ENCODE measurements at regions not wholly inside any gene's neighbourhood (a gene's known extent, or its start where the extent isn't known, plus 50 kb on each side); places are given as distances from the start of the nearest gene placed in this dataset.

DNA sequence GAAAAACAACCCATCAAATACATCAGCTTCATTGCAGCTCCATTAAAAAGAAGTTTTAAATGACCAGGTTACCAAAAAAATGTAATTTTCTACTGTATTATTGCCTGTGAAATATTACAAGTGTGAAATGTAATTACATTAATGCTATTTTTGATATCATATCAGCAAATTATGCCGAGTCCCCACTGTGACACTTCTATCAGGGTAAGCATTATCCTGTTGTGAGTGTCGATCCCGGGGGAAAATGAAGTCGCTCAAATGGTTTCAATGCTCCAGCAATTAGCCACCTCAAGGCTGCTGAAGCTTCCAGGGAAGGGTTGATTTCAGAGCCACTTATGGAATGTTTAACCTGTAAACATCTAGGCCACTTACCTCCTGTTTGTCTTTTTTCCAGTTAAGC is 70.4 kb downstream of the RCN1 start:
- Histone ChIP-seq H3K36me3 (ENCODE audit: control insufficient read depth, insufficient read depth, low read length) (no peaks in the 10 kb centered on the region), H3K4me3 (ENCODE audit: insufficient read depth, low read depth, low read length) (no peak overlapping the region), H3K4me1 (ENCODE audit: control insufficient read depth, insufficient read depth, low read length) (no peaks in the 10 kb centered on the region), H3K9me3 (ENCODE audit: control insufficient read depth, low read length) (no peaks in the 10 kb centered on the region), H3K27ac (ENCODE audit: insufficient read depth, low read depth, low read length, poor library complexity, severe bottlenecking) (no peak overlapping the region), H3K27me3 (ENCODE audit: control insufficient read depth, insufficient read depth, low read length, poor library complexity, severe bottlenecking) (no peaks in the 10 kb centered on the region)
- 92 to 96% methylated on average over 4 of the region's 4 CpGs for WGBS, 2 experiments

DNA sequence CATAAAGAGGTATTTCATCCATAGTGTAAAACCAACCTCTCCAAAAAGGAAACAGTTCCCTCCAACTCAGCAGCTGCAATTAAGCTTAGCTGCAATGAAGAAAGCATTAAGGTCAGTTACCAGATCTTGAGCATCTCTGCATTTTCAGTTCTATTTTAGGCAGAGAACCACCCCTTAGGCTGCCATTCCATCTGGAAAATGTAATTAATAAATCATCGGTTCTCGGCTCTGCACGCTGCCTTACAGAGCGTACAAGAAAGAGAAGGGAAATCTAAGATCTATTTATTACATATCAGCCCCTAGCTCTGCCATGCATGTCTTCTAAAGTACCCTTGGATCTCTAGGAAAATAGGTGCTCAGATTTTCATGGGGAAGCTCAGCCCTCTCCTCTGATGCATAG is 71.5 kb downstream of the RCN1 start:
- Histone ChIP-seq H3K9me3 (ENCODE audit: control insufficient read depth, low read length) (no peaks in the 10 kb centered on the region), H3K27ac (ENCODE audit: insufficient read depth, low read depth, low read length, poor library complexity, severe bottlenecking) (no peak overlapping the region), H3K4me3 (ENCODE audit: insufficient read depth, low read depth, low read length) (no peak overlapping the region), H3K4me1 (ENCODE audit: control insufficient read depth, insufficient read depth, low read length) (no peaks in the 10 kb centered on the region), H3K27me3 (ENCODE audit: control insufficient read depth, insufficient read depth, low read length, poor library complexity, severe bottlenecking) (no peaks in the 10 kb centered on the region), H3K36me3 (ENCODE audit: control insufficient read depth, insufficient read depth, low read length) (no peaks in the 10 kb centered on the region)
- WGBS, 2 experiments = 96 to 100% methylated on average over 4 of the region's 4 CpGs

DNA sequence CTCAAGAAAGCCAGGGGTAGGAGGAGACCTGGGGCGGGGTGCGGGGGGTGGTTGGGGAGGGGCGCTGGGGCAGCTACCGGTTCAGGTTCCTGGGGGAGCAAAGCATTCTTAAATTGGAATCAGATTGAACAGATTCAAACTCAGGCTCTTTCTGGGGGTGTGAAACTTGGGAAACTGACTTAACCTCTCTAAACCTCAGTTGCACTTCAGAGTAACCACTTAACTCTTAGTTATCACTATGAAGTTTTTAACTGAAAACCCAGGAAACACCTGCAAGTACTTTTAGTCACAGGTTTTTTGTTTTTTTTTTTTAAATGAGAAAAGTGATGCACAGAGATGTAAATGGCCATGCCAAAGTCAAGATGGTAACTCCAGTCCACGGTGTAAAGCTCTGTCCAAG is 72.0 kb downstream of the RCN1 start:
- no peak overlapping the region for H3K4me3 ChIP-seq (ENCODE audit: insufficient read depth, low read depth, low read length)
- H3K36me3 ChIP-seq (ENCODE audit: control insufficient read depth, insufficient read depth, low read length) = no peaks in the 10 kb centered on the region
- H3K9me3 ChIP-seq (ENCODE audit: control insufficient read depth, low read length) = no peaks in the 10 kb centered on the region
- no peaks in the 10 kb centered on the region for H3K4me1 ChIP-seq (ENCODE audit: control insufficient read depth, insufficient read depth, low read length)
- H3K27ac ChIP-seq (ENCODE audit: insufficient read depth, low read depth, low read length, poor library complexity, severe bottlenecking) = no peak overlapping the region
- 90 to 92% methylated on average over 5 of the region's 5 CpGs for WGBS, 2 experiments
- no peaks in the 10 kb centered on the region for H3K27me3 ChIP-seq (ENCODE audit: control insufficient read depth, insufficient read depth, low read length, poor library complexity, severe bottlenecking)

DNA sequence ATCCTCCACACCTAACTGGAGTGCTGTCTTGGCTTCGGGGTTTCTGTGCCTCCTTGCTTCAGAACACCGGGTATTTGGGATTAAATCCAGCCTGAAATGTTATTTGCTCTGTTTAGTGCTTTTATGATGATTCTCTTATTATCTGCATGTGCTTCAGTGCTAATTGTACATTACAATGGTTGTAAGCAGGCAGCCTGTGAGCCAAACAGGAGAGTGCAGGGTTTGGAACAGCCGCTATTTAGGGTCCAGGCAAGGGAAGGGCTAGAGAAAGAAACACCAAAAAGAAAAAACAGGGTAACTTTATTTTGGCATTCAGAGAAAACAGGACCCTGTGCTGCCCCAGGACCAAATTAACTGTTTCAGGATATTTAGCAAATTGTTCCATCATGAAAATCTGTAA is 72.7 kb downstream of the RCN1 start:
- 92 to 93% methylated on average over 3 of the region's 3 CpGs for WGBS, 2 experiments
- Histone ChIP-seq H3K27ac (ENCODE audit: insufficient read depth, low read depth, low read length, poor library complexity, severe bottlenecking) (no peak overlapping the region), H3K9me3 (ENCODE audit: control insufficient read depth, low read length) (no peaks in the 10 kb centered on the region), H3K27me3 (ENCODE audit: control insufficient read depth, insufficient read depth, low read length, poor library complexity, severe bottlenecking) (no peaks in the 10 kb centered on the region), H3K4me1 (ENCODE audit: control insufficient read depth, insufficient read depth, low read length) (no peaks in the 10 kb centered on the region), H3K4me3 (ENCODE audit: insufficient read depth, low read depth, low read length) (no peak overlapping the region), H3K36me3 (ENCODE audit: control insufficient read depth, insufficient read depth, low read length) (no peaks in the 10 kb centered on the region)

DNA sequence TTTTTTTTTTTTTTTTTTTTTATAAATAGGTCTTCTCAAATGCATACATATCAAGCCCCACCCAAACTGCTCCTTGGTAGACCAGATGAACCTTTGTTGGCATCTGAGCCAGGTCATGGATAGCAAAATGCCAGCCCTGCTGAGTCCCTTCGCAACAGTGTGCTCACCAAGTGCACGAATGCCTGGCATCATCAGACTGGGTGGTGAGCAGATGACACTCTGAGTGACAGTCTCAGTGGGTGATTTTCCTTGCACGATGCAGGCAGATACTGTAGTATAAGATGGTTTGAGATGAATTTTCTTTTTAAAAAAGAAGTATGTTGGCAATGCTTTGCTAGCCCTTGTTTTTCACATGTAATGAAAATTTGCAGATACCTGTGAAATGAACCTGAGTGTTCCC is 74.0 kb downstream of the RCN1 start:
- no peaks in the 10 kb centered on the region for H3K9me3 ChIP-seq (ENCODE audit: control insufficient read depth, low read length)
- H3K36me3 ChIP-seq (ENCODE audit: control insufficient read depth, insufficient read depth, low read length) = no peaks in the 10 kb centered on the region
- H3K27ac ChIP-seq (ENCODE audit: insufficient read depth, low read depth, low read length, poor library complexity, severe bottlenecking) = no peak overlapping the region
- no peaks in the 10 kb centered on the region for H3K4me1 ChIP-seq (ENCODE audit: control insufficient read depth, insufficient read depth, low read length)
- no peak overlapping the region for H3K4me3 ChIP-seq (ENCODE audit: insufficient read depth, low read depth, low read length)
- H3K27me3 ChIP-seq (ENCODE audit: control insufficient read depth, insufficient read depth, low read length, poor library complexity, severe bottlenecking) = no peaks in the 10 kb centered on the region
- WGBS, 2 experiments = 91 to 98% methylated on average over 3 of the region's 3 CpGs

DNA sequence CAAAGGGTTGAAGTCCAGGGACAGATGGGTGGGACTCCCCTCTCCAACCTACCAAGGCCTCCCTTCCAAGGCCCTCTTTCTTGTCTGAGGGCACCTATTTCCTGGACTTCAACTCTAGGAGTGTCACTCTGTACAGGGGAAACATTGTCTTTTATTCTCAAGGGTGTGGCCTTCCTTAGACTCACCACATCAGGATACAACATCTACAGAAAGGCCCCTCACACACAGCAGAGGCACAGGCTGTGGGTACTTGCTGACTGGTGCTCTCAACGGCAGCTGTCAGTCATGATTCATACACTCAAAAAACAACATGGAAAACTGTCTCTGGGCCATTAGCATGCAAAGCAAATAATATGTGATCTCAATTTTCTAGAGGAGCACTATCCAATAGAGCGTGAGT is 78.0 kb downstream of the RCN1 start:
- Histone ChIP-seq H3K36me3 (ENCODE audit: control insufficient read depth, insufficient read depth, low read length) (no peaks in the 10 kb centered on the region), H3K27ac (ENCODE audit: insufficient read depth, low read depth, low read length, poor library complexity, severe bottlenecking) (no peak overlapping the region), H3K27me3 (ENCODE audit: control insufficient read depth, insufficient read depth, low read length, poor library complexity, severe bottlenecking) (no peaks in the 10 kb centered on the region), H3K9me3 (ENCODE audit: control insufficient read depth, low read length) (no peaks in the 10 kb centered on the region), H3K4me1 (ENCODE audit: control insufficient read depth, insufficient read depth, low read length) (peaks cover 3% of the 10 kb centered on the region), H3K4me3 (ENCODE audit: insufficient read depth, low read depth, low read length) (no peak overlapping the region)
- 88 to 94% methylated on average over 1 of the region's 2 CpGs for WGBS, 2 experiments

DNA sequence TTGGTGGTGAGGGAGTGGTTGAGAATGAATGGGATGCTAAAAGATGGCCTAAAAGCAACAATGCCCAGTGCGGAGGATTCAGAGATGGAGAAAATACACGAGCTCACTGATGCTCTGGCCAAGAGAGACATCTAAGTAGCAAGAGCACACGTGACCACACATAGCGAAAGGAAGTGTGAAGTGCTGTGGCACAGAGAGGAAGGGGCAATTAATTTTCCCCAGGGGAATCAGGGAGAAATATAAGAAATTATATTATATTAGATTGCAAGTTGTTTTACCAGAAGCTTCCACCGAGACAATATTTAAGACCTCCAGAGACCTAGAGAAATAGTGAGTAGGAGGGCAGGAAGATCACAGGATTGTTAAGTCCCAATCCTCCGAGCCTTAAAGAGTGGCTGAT is 80.6 kb downstream of the RCN1 start:
- H3K4me3 ChIP-seq (ENCODE audit: insufficient read depth, low read depth, low read length) = no peak overlapping the region
- no peaks in the 10 kb centered on the region for H3K27me3 ChIP-seq (ENCODE audit: control insufficient read depth, insufficient read depth, low read length, poor library complexity, severe bottlenecking)
- no peaks in the 10 kb centered on the region for H3K9me3 ChIP-seq (ENCODE audit: control insufficient read depth, low read length)
- no peak overlapping the region for H3K27ac ChIP-seq (ENCODE audit: insufficient read depth, low read depth, low read length, poor library complexity, severe bottlenecking)
- peaks cover 3% of the 10 kb centered on the region for H3K4me1 ChIP-seq (ENCODE audit: control insufficient read depth, insufficient read depth, low read length)
- H3K36me3 ChIP-seq (ENCODE audit: control insufficient read depth, insufficient read depth, low read length) = no peaks in the 10 kb centered on the region
- 96 to 98% methylated on average over 6 of the region's 6 CpGs for WGBS, 2 experiments

DNA sequence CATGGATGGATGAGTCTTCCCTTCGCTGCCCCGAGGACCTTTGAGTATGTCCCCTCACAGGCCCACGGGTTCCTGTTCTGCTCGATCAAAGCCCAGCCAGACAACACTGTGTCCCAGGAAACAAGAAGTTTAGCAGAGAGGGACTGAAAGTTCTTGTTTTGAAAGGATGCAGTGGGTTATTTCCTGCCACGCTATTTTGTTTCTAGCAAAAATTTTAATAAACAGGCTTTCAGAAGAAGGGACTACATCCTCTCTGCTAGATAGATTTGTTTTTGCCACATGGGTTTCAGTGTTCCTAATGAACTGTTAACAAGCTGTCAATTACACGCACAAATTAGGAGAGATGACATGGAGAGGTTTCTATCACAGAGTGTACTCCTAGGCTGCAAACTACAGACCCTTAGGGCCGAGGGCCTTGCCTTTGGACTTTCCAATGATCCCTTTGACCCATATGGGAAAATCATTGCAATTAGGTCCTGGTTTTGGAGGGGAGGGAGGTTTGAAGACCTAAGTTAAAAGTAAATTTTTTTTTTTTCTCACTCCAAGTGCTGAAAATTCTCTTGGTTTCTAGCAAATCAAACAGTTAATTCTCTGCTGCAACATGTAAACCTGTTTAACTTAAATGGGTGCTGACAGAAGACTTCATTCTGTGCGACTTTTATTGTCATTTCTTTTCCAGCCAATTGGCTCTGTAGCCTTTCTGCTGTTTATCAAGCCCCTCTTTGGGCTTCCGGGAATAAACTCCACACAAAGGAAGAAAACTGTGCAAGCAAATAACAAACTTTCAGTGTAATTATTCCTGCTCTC is 81.4 kb downstream of the RCN1 start:
- Histone ChIP-seq H3K4me3 (ENCODE audit: insufficient read depth, low read depth, low read length) (no peak overlapping the region), H3K4me1 (ENCODE audit: control insufficient read depth, insufficient read depth, low read length) (peaks cover 3% of the 10 kb centered on the region), H3K36me3 (ENCODE audit: control insufficient read depth, insufficient read depth, low read length) (no peaks in the 10 kb centered on the region), H3K9me3 (ENCODE audit: control insufficient read depth, low read length) (no peaks in the 10 kb centered on the region), H3K27ac (ENCODE audit: insufficient read depth, low read depth, low read length, poor library complexity, severe bottlenecking) (no peak overlapping the region), H3K27me3 (ENCODE audit: control insufficient read depth, insufficient read depth, low read length, poor library complexity, severe bottlenecking) (no peaks in the 10 kb centered on the region)
- 92% methylated on average over 9 of the region's 9 CpGs for WGBS, 2 experiments

DNA sequence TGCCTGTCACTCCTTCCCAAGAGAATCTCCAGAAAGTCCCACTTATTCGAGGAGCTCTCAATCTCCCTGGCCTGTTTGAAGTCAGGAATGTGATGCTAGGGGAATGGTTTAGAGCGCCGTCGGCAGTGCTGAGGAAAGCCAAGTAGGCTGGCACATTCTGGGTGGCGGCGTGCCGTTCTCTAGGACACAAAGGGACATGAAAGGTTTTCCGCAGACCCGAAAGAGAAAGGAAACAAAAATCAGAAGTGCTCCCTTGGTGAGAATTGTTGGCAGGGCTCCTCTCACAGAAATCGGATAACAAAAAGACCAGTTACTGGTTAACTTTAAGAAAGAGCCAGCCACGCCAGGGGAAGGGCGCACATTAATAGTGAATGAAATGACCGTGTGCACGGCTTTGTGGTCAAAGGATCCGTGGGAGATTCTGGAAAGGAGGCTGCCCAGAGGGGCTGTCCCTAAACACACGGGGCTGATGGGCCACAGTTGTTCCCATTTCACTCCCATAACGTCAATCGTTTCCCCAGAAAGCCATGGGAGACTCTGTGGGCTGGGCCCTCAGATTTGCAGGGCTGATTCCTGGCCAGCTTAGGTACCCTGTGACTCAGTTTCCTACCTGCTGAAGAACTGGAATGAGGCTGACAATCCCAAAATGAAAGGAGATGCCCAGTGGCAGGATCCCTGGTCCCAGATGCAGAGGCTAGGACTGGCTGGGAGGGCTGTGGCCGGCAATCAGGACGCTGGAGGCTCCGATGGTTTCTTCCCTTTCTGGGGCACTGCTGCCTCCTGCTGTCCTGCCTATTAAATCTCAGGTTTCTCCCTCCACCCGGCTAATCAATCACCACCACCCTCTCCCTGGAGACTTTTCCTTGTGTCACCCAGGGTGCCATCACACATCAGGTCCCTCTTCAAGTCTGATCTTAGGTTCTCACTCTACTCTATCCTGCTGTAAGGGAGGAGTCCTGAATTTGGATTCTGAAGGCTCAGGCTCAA is 82.3 kb downstream of the RCN1 start:
- Histone ChIP-seq H3K4me3 (ENCODE audit: insufficient read depth, low read depth, low read length) (no peak overlapping the region), H3K27ac (ENCODE audit: insufficient read depth, low read depth, low read length, poor library complexity, severe bottlenecking) (no peak overlapping the region), H3K36me3 (ENCODE audit: control insufficient read depth, insufficient read depth, low read length) (no peaks in the 10 kb centered on the region), H3K27me3 (ENCODE audit: control insufficient read depth, insufficient read depth, low read length, poor library complexity, severe bottlenecking) (no peaks in the 10 kb centered on the region), H3K9me3 (ENCODE audit: control insufficient read depth, low read length) (no peaks in the 10 kb centered on the region), H3K4me1 (ENCODE audit: control insufficient read depth, insufficient read depth, low read length) (peaks cover 3% of the 10 kb centered on the region)
- WGBS, 2 experiments = 52 to 58% methylated on average over 22 of the region's 22 CpGs

DNA sequence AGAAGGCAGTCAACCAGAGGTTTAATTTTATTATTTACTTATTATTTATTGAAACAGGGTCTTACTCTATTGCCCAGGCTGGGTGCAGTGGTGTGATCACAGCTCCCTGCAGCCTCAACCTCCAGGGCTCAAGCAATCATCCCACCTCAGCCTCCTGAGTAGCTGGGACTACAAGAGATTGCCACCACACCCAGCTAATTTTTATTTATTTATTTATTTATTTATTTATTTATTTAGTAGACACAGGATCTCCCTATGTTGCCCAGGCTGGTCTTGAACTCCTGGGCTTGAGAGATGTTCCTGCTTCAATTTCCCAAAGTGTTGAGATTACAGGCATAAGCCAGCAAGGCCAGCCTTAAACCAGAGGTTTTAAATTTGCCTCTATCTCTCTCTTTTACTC is 83.1 kb downstream of the RCN1 start:
- no peaks in the 10 kb centered on the region for H3K9me3 ChIP-seq (ENCODE audit: control insufficient read depth, low read length)
- H3K36me3 ChIP-seq (ENCODE audit: control insufficient read depth, insufficient read depth, low read length) = no peaks in the 10 kb centered on the region
- no peak overlapping the region for H3K27ac ChIP-seq (ENCODE audit: insufficient read depth, low read depth, low read length, poor library complexity, severe bottlenecking)
- peaks cover 3% of the 10 kb centered on the region for H3K4me1 ChIP-seq (ENCODE audit: control insufficient read depth, insufficient read depth, low read length)
- H3K4me3 ChIP-seq (ENCODE audit: insufficient read depth, low read depth, low read length) = no peak overlapping the region
- no peaks in the 10 kb centered on the region for H3K27me3 ChIP-seq (ENCODE audit: control insufficient read depth, insufficient read depth, low read length, poor library complexity, severe bottlenecking)
